ENCODE measurements at regions not wholly inside any gene's neighbourhood (a gene's known extent, or its start where the extent isn't known, plus 50 kb on each side); places are given as distances from the start of the nearest gene placed in this dataset.

DNA sequence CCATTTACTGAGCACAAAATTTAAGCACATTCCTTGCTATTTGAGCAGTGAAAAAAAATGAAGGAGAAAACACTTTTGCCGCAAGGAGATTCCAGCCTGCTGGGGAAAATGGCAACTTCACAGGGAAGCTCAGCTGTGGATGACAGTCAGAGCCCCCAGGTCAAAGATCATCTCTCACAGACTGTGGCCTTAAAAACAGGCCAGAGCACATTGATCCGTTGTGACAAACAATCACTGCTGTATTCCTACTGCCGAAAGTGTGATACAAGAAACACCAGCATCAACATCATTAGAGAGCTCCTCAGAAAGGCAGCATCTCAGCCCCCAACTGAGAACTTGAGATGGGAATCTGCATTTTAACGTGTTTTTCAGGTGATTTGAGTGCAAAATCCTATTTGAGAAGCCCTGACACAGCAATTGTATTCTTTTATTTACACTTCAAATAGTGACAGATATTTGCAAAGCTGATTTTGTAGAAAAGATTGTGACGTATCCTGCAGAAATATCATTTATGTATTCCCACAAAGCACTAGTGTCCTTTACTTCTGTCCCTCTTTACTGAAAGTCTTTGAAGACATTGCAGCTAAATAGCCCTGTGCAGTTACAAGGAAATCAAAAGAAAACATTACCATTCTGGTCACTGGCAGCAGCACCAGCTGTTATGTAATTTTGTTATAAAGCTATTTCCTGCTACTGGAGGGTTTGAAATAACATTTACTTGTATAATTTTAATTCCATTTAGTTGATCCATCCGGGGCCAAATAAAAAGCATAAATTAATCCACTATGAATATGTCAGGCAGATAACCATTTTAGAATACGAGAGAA is 652.0 kb downstream of the LIG4 start:
- Histone ChIP-seq H3K4me1 (no peaks in the 10 kb centered on the region), H3K9me3 (no peaks in the 10 kb centered on the region), H3K4me3 (no peak overlapping the region), H3K27me3 (no peaks in the 10 kb centered on the region), H3K36me3 (no peaks in the 10 kb centered on the region), H3K27ac (no peak overlapping the region)
- no peak for TF ChIP-seq CTCF (IDR thresholded peaks at IDR 0.05)
- DNase-seq (ENCODE audit: low spot score), result no peak

DNA sequence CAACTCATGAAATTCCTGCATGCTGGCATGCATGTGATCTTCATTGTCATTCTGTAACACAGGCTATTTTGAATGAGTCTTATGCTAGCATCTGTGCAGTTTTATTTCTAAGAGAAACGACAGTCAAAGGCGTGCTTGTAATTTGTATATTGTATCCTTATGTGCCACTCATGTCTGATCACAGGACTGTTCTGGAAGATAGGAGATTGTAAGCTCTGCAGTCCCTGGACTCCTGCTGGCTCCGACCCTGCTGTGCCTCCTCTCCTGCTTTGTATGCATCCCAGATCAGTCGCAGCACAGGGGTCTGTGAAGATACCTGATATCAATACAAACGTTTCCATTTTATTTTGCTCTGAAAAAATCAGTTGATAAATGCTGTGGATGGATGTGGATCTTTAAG is 653.1 kb downstream of the LIG4 start:
- DNase-seq (ENCODE audit: low spot score), result no peak
- no peaks in the 10 kb centered on the region for H3K36me3 ChIP-seq
- no peak overlapping the region for H3K4me3 ChIP-seq
- TF ChIP-seq CTCF (IDR thresholded peaks at IDR 0.05), result no peak
- H3K27ac ChIP-seq, result no peak overlapping the region
- H3K9me3 ChIP-seq, result no peaks in the 10 kb centered on the region
- H3K4me1 ChIP-seq, result no peaks in the 10 kb centered on the region
- H3K27me3 ChIP-seq, result no peaks in the 10 kb centered on the region

DNA sequence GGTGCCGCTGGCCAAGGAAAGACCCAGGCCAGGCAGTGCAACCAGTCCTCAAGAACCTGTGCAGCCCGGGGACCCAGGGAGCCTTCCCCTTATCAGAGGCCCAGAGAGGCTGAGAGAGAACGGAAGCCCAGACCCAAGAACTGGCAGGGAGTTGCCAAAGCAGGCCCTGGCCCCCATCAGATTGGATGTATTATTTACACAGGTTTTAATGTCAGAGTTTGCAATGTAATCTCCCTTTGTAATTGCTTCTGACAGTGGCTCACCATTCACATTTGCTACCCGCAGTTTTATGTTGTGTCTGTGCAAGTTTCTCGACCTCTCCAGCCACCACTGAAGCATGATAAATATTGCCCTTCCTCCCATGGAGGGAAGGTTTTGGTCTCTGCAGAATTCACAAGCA is 660.9 kb downstream of the LIG4 start:
- Histone ChIP-seq H3K4me3 (no peak overlapping the region), H3K27me3 (no peaks in the 10 kb centered on the region), H3K9me3 (no peaks in the 10 kb centered on the region), H3K36me3 (no peaks in the 10 kb centered on the region), H3K27ac (no peak overlapping the region), H3K4me1 (no peaks in the 10 kb centered on the region)
- DNase-seq (ENCODE audit: low spot score), result no peak
- TF ChIP-seq CTCF (IDR thresholded peaks at IDR 0.05), result no peak

DNA sequence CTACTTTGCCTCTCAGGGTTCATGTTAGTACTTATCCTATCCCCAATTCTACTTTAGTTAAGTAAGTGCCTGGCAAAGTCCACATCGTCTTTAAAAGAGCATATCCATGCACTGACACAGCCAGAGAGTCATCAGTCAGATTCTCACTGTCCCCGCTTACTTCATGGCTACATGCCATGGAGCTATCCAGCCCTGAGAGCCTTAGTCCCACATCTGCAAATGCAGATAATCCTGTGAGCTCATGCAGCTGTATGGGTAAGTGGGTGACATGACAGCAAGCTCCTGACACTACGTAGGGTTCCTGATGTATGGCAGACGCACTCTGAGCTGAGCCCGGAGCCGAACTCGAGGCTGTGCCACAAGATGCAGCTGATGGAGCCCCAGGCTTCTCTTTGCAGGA is 661.5 kb downstream of the LIG4 start:
- H3K36me3 ChIP-seq, result no peaks in the 10 kb centered on the region
- TF ChIP-seq CTCF (IDR thresholded peaks at IDR 0.05), result no peak
- H3K27me3 ChIP-seq, result no peaks in the 10 kb centered on the region
- no peaks in the 10 kb centered on the region for H3K9me3 ChIP-seq
- no peaks in the 10 kb centered on the region for H3K4me1 ChIP-seq
- H3K27ac ChIP-seq, result no peak overlapping the region
- no peak overlapping the region for H3K4me3 ChIP-seq
- DNase-seq (ENCODE audit: low spot score), result no peak

DNA sequence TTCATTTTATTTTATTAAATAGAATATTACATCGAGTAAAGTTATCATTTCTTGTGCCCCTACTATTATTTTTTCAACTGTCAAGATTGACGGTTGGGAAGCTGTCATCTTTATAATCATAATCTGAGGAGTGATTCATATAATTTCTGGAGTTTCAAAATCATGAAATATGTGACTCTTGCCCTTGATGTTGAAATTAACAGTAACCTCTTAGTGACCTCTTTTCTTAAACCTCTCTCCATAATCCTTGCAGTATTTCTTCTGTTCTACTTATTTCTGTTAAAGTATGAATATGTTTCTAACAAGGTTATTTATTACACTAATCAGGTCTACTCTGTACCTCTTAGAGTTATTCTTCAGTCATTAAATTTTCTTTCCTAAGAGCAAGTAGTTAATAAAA is 663.8 kb downstream of the LIG4 start:
- H3K4me1 ChIP-seq, result no peaks in the 10 kb centered on the region
- TF ChIP-seq CTCF (IDR thresholded peaks at IDR 0.05), result no peak
- H3K27me3 ChIP-seq, result no peaks in the 10 kb centered on the region
- H3K4me3 ChIP-seq, result no peak overlapping the region
- DNase-seq (ENCODE audit: low spot score), result no peak
- H3K27ac ChIP-seq, result no peak overlapping the region
- no peaks in the 10 kb centered on the region for H3K9me3 ChIP-seq
- no peaks in the 10 kb centered on the region for H3K36me3 ChIP-seq

DNA sequence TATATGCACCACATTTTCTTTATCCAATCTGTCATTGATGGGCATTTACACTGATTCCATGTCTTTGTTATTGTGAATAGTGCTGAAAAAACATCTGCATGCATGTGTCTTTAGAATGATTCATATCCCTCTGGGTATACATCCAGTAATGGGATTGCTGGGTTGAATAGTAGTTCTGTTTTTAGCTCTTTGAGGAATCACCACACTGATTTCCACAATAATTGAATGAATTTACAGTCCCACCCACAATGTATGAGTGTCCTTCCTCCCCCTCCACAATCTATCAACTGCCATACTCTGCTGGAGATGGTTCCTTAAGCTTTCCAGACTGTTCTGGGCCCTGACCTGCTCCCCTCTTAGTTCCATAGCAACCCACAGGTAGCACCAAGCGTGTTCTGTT is 667.0 kb downstream of the LIG4 start:
- H3K4me1 ChIP-seq, result no peaks in the 10 kb centered on the region
- no peaks in the 10 kb centered on the region for H3K27me3 ChIP-seq
- no peak for DNase-seq (ENCODE audit: low spot score)
- H3K36me3 ChIP-seq, result no peaks in the 10 kb centered on the region
- H3K27ac ChIP-seq, result no peak overlapping the region
- no peaks in the 10 kb centered on the region for H3K9me3 ChIP-seq
- no peak overlapping the region for H3K4me3 ChIP-seq
- TF ChIP-seq CTCF (IDR thresholded peaks at IDR 0.05), result no peak
